K562 (cell line): ENCODE measurements at regions not wholly inside any gene's neighbourhood (a gene's known extent, or its start where the extent isn't known, plus 50 kb on each side); places are given as distances from the start of the nearest gene placed in this dataset.

ENCODE experiments used
- ARID4B ChIP-seq: sonication (generic); formaldehyde crosslinking; IDR thresholded peaks from 2 replicates; pipeline ENCODE4 v1.8.0; 2022; ENCODE audit warnings: mild to moderate bottlenecking, missing genetic modification reagents
- CBFA2T3 ChIP-seq: fragments of 450-650 bp; IDR thresholded peaks from 2 replicates; pipeline ENCODE4 v1.6.1; 2017
- CUX1 ChIP-seq: fragments of 200-800 bp; sonication (Bioruptor generic); IDR thresholded peaks from 2 replicates; pipeline ENCODE4 v1.6.1; 2016; ENCODE audit warnings: missing genetic modification characterization, missing compliant biosample characterization
- LEF1 ChIP-seq: fragments of 450-650 bp; IDR thresholded peaks from 2 replicates; pipeline ENCODE4 v1.6.1; 2016; ENCODE audit warnings: mild to moderate bottlenecking
- MLX ChIP-seq, 2 experiments: fragments of 450-650 bp in 1 of 2; sonication (generic) in 1 of 2; formaldehyde crosslinking; conservative IDR thresholded peaks; 2 replicates each; pipeline versions ENCODE4 v1.4.0 to v1.8.1; 2020 to 2022; ENCODE audit warnings: mild to moderate bottlenecking in 1 of 2, missing genetic modification reagents in 1 of 2
- NCOR1 ChIP-seq: fragments of 450-650 bp; IDR thresholded peaks from 2 replicates; pipeline ENCODE4 v1.6.1; 2016; ENCODE audit warnings: mild to moderate bottlenecking, moderate library complexity
- RBM15 ChIP-seq: fragments of 200-400 bp; formaldehyde crosslinking; IDR thresholded peaks from 2 replicates; pipeline ENCODE4 v1.6.1; 2018; ENCODE audit warnings: mild to moderate bottlenecking, low read length, moderate library complexity; ENCODE audit not compliant: insufficient read depth
- SMAD1 ChIP-seq: fragments of 150-350 bp; IDR thresholded peaks from 2 replicates; pipeline ENCODE4 v1.6.1; 2014; ENCODE audit warnings: low read length, low read depth; ENCODE audit not compliant: partially characterized antibody
- ZNF57 ChIP-seq: fragments of 450-650 bp; formaldehyde crosslinking; IDR thresholded peaks from 2 replicates; pipeline ENCODE4 v1.4.0; 2020; ENCODE audit warnings: mild to moderate bottlenecking, moderate library complexity

GRCh38 chr6:112951829-112952228, 604.7 kb downstream of the RFPL4B start (continued):
- no peak for TF ChIP-seq CUX1 (CRISPR knock-in tag)
- TF ChIP-seq RBM15, result no peak
- TF ChIP-seq CBFA2T3, result peak; percentile 63
- no peak for TF ChIP-seq LEF1
- TF ChIP-seq ARID4B (CRISPR knock-in tag), result no peak
- no peak for TF ChIP-seq MLX (CRISPR knock-in tag; conservative IDR thresholded peaks at IDR 0.05)
- peak; percentile 90 for TF ChIP-seq ZNF57 (CRISPR knock-in tag)
- TF ChIP-seq SMAD1, result no peak
- TF ChIP-seq NCOR1, result peak; percentile 55; the same call in 1 of the 2 replicates
